ENCODE measurements at regions not wholly inside any gene's neighbourhood (a gene's known extent, or its start where the extent isn't known, plus 50 kb on each side); places are given as distances from the start of the nearest gene placed in this dataset.

DNA sequence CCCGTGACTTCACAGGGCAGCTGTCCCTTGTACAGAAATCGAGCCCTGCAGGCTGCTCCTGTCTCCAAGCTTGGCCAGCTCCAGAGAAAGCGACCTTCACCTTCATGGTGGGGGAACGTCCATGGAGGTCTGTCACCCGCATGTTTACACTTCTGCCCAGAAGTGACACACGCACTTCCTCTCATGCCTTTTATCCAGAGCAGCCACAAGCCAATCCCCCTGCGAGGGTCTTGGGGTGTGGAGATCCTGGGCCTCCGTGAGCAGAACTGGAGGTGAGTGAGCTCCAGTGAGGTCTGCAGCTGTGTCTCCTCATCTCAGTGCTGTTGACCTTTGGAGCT, 139.0 kb upstream of the TNS3 start:
- Histone ChIP-seq H3K36me3 (ENCODE audit: control insufficient read depth, insufficient read depth, low read length) (no peaks in the 10 kb centered on the region), H3K4me1 (ENCODE audit: control insufficient read depth, extremely low read depth, insufficient read depth, low read length) (peaks cover 12% of the 10 kb centered on the region), H3K9ac (ENCODE audit: insufficient read depth, low read length) (no peak overlapping the region), H4K20me1 (ENCODE audit: control insufficient read depth, extremely low read depth, insufficient read depth, low read length) (no peaks in the 10 kb centered on the region), H3K27me3 (ENCODE audit: control insufficient read depth, insufficient read depth, low read length) (no peaks in the 10 kb centered on the region), H3K27ac (ENCODE audit: insufficient read depth, low read length) (no peak overlapping the region), H2AFZ (ENCODE audit: low read length) (no peak overlapping the region), H3K4me3 (replicated peaks in 1 of 4; ENCODE audit: control extremely low read depth in 1 of 4, insufficient read depth in 1 of 4, low read depth in 3 of 4, low read length in 4 of 4) (no peak overlapping the region), H3K79me2 (ENCODE audit: control insufficient read depth, insufficient read depth, low read length) (no peaks in the 10 kb centered on the region), H3K4me2 (ENCODE audit: extremely low read depth, insufficient read depth, low read length) (no peak overlapping the region), H3K9me3 (ENCODE audit: control insufficient read depth, insufficient read depth, low read depth, low read length) (no peaks in the 10 kb centered on the region)
- TF ChIP-seq, protein P1, sequence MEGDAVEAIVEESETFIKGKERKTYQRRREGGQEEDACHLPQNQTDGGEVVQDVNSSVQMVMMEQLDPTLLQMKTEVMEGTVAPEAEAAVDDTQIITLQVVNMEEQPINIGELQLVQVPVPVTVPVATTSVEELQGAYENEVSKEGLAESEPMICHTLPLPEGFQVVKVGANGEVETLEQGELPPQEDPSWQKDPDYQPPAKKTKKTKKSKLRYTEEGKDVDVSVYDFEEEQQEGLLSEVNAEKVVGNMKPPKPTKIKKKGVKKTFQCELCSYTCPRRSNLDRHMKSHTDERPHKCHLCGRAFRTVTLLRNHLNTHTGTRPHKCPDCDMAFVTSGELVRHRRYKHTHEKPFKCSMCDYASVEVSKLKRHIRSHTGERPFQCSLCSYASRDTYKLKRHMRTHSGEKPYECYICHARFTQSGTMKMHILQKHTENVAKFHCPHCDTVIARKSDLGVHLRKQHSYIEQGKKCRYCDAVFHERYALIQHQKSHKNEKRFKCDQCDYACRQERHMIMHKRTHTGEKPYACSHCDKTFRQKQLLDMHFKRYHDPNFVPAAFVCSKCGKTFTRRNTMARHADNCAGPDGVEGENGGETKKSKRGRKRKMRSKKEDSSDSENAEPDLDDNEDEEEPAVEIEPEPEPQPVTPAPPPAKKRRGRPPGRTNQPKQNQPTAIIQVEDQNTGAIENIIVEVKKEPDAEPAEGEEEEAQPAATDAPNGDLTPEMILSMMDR (conservative IDR thresholded peaks at IDR 0.05 in 1 of 2, IDR thresholded peaks at IDR 0.05 in 1 of 2; ENCODE audit: low read depth in 1 of 2, low read length in 2 of 2) = no peak
- TF ChIP-seq EZH2 (IDR thresholded peaks at IDR 0.05; ENCODE audit: low read length, missing control alignments) = no peak
- DNase-seq (ENCODE audit: low read depth in 2 of 2) = no peak

DNA sequence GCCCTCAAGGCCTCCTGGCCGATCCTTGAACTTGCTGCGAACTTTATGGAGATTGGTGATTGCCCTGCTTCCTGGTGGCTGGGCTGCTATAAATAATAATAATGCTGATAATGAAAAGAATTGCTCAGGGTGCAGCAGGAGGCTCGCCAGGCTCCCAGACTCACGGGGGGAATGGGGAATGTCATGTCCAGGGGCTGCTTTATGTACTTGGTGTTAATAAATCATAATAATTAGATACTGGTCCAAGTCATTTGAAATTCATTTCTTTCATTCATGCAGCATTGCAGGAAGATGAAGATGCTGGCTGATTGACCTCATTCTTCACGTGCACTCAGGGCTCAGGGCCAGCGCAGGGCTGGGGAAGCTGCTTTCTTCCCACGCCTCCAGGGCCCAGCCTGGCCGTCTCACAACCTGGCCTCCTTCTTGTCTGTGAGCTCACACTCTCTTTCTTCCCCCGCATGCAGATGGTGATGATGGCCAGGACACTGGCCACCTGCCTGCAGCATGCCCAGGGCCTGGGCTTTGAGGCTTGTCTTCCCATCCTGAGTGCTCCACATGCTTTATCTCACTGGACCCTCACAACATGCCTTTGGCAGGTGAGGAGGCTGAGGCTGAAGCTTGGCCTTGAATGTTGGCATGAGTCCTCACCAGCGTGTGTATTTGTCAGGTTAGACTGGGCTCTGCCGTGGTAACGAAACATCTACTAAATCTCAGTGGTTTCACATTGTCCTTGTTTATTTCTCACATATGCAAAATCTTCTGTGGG, 138.4 kb upstream of the TNS3 start:
- peak; percentile 70 to 78 for DNase-seq (ENCODE audit: low read depth in 2 of 2)
- Histone ChIP-seq H3K27ac (ENCODE audit: insufficient read depth, low read length) (no peak overlapping the region), H3K9me3 (ENCODE audit: control insufficient read depth, insufficient read depth, low read depth, low read length) (no peaks in the 10 kb centered on the region), H3K4me3 (replicated peaks in 1 of 4; ENCODE audit: control extremely low read depth in 1 of 4, insufficient read depth in 1 of 4, low read depth in 3 of 4, low read length in 4 of 4) (no peak overlapping the region), H2AFZ (ENCODE audit: low read length) (no peak overlapping the region), H4K20me1 (ENCODE audit: control insufficient read depth, extremely low read depth, insufficient read depth, low read length) (no peaks in the 10 kb centered on the region), H3K27me3 (ENCODE audit: control insufficient read depth, insufficient read depth, low read length) (no peaks in the 10 kb centered on the region), H3K4me1 (ENCODE audit: control insufficient read depth, extremely low read depth, insufficient read depth, low read length) (peaks cover 12% of the 10 kb centered on the region), H3K4me2 (ENCODE audit: extremely low read depth, insufficient read depth, low read length) (no peak overlapping the region), H3K79me2 (ENCODE audit: control insufficient read depth, insufficient read depth, low read length) (no peaks in the 10 kb centered on the region), H3K9ac (ENCODE audit: insufficient read depth, low read length) (no peak overlapping the region), H3K36me3 (ENCODE audit: control insufficient read depth, insufficient read depth, low read length) (no peaks in the 10 kb centered on the region)
- TF ChIP-seq, protein P1 (conservative IDR thresholded peaks at IDR 0.05 in 1 of 2, IDR thresholded peaks at IDR 0.05 in 1 of 2; ENCODE audit: low read depth in 1 of 2, low read length in 2 of 2) = no peak

DNA sequence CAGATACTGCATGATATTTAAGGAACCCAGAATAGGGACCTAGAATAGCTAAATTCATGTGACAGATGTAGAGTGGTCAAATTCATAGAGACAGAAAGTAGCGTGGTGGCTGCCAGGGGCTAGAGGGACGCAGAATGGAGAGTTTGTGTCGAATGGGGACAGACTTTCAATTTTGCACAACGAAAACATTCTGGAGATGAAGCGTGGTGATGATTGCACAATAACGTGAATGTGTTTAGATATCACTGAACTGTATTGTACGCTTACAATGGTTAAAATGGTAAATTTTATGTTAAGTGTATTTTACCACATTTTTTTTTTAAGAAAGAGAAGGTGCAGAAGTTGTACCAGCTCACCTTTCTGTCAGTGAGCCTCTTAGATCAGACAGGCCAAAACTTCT, 137.8 kb upstream of the TNS3 start:
- DNase-seq (ENCODE audit: low read depth in 2 of 2) = peak in 1 of 2 donors; percentile 23
- H3K4me2 ChIP-seq (ENCODE audit: extremely low read depth, insufficient read depth, low read length) = no peak overlapping the region
- no peak overlapping the region for H3K4me3 ChIP-seq (replicated peaks in 1 of 4; ENCODE audit: control extremely low read depth in 1 of 4, insufficient read depth in 1 of 4, low read depth in 3 of 4, low read length in 4 of 4)
- no peak overlapping the region for H2AFZ ChIP-seq (ENCODE audit: low read length)
- peaks cover 6% of the 10 kb centered on the region for H3K4me1 ChIP-seq (ENCODE audit: control insufficient read depth, extremely low read depth, insufficient read depth, low read length)
- H3K36me3 ChIP-seq (ENCODE audit: control insufficient read depth, insufficient read depth, low read length) = no peaks in the 10 kb centered on the region
- no peaks in the 10 kb centered on the region for H3K9me3 ChIP-seq (ENCODE audit: control insufficient read depth, insufficient read depth, low read depth, low read length)
- TF ChIP-seq EZH2 (IDR thresholded peaks at IDR 0.05; ENCODE audit: low read length, missing control alignments) = no peak
- TF ChIP-seq, protein P1 (conservative IDR thresholded peaks at IDR 0.05 in 1 of 2, IDR thresholded peaks at IDR 0.05 in 1 of 2; ENCODE audit: low read depth in 1 of 2, low read length in 2 of 2) = no peak
- no peak overlapping the region for H3K27ac ChIP-seq (ENCODE audit: insufficient read depth, low read length)
- H3K27me3 ChIP-seq (ENCODE audit: control insufficient read depth, insufficient read depth, low read length) = no peaks in the 10 kb centered on the region
- H3K79me2 ChIP-seq (ENCODE audit: control insufficient read depth, insufficient read depth, low read length) = no peaks in the 10 kb centered on the region
- no peaks in the 10 kb centered on the region for H4K20me1 ChIP-seq (ENCODE audit: control insufficient read depth, extremely low read depth, insufficient read depth, low read length)
- H3K9ac ChIP-seq (ENCODE audit: insufficient read depth, low read length) = no peak overlapping the region

Data from fibroblast of lung (primary cell).